ENCODE measurements at regions not wholly inside any gene's neighbourhood (a gene's known extent, or its start where the extent isn't known, plus 50 kb on each side); places are given as distances from the start of the nearest gene placed in this dataset.

GRCh38 chr5:152329207-152329606 lies 75.9 kb downstream of the NMUR2 start:
- H3K27ac Mint-ChIP-seq = no peak overlapping the region

DNA sequence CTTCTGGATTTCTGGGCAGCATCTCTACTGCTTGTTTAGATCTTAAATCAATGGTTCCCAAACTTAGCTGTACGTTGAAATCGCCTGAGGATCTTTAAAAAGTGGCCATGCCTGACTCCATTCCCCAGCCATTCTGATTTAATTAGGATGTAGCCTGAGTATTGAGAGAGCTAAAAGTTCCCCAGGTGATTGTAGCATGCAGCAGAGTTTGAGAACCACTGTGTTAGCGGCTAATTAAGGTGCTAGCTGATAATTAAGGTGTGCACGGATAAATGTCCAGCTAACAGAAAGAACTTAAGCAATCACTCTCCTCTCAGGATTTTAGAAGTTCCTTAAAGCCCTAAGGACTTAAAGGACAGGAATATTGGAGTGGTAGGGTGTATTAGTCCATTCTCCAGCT lies 89.1 kb downstream of the NMUR2 start:
- Histone ChIP-seq H3K27ac (no peak overlapping the region), H3K9me3 (ENCODE audit: low read depth) (no peaks in the 10 kb centered on the region), H3K36me3 (no peaks in the 10 kb centered on the region), H3K79me2 (ENCODE audit: low read depth) (no peaks in the 10 kb centered on the region), H4K20me1 (ENCODE audit: low read depth) (no peaks in the 10 kb centered on the region), H3F3A (ENCODE audit: low read depth) (no peaks in the 10 kb centered on the region), H3K27me3 (no peaks in the 10 kb centered on the region), H2AFZ (replicated peaks) (no peak overlapping the region), H3K4me3 (no peak overlapping the region), H3K9ac (no peak overlapping the region), H3K4me2 (no peak overlapping the region), H3K4me1 (peaks cover 15% of the 10 kb centered on the region)
- no peaks in the 10 kb centered on the region for H3K36me3 Mint-ChIP-seq
- H3K9me3 Mint-ChIP-seq = no peaks in the 10 kb centered on the region
- H3K4me1 Mint-ChIP-seq = peaks cover 9% of the 10 kb centered on the region
- H3K4me3 Mint-ChIP-seq = no peak overlapping the region
- no peak for DNase-seq (ENCODE audit: low spot score)
- H3K27me3 Mint-ChIP-seq (ENCODE audit: insufficient read depth, low read depth) = no peaks in the 10 kb centered on the region
- TF ChIP-seq EZH2 (IDR thresholded peaks at IDR 0.05) (no peak), EZH2phosphoT487 (IDR thresholded peaks at IDR 0.05) (no peak)
- TF ChIP-seq, protein P1, sequence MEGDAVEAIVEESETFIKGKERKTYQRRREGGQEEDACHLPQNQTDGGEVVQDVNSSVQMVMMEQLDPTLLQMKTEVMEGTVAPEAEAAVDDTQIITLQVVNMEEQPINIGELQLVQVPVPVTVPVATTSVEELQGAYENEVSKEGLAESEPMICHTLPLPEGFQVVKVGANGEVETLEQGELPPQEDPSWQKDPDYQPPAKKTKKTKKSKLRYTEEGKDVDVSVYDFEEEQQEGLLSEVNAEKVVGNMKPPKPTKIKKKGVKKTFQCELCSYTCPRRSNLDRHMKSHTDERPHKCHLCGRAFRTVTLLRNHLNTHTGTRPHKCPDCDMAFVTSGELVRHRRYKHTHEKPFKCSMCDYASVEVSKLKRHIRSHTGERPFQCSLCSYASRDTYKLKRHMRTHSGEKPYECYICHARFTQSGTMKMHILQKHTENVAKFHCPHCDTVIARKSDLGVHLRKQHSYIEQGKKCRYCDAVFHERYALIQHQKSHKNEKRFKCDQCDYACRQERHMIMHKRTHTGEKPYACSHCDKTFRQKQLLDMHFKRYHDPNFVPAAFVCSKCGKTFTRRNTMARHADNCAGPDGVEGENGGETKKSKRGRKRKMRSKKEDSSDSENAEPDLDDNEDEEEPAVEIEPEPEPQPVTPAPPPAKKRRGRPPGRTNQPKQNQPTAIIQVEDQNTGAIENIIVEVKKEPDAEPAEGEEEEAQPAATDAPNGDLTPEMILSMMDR (IDR thresholded peaks at IDR 0.05) = no peak
- H3K27ac Mint-ChIP-seq = no peak overlapping the region

More at GRCh38 chr5:152329207-152329606, 75.9 kb downstream of the NMUR2 start:
- Histone ChIP-seq H3K9ac (no peak overlapping the region), H4K20me1 (ENCODE audit: low read depth) (no peaks in the 10 kb centered on the region), H3K27ac (no peak overlapping the region), H3K36me3 (no peaks in the 10 kb centered on the region), H3K4me1 (peaks cover 7% of the 10 kb centered on the region), H3K9me3 (ENCODE audit: low read depth) (no peaks in the 10 kb centered on the region), H3K79me2 (ENCODE audit: low read depth) (no peaks in the 10 kb centered on the region), H3K27me3 (no peaks in the 10 kb centered on the region), H2AFZ (replicated peaks) (no peak overlapping the region), H3F3A (ENCODE audit: low read depth) (no peaks in the 10 kb centered on the region), H3K4me3 (no peak overlapping the region), H3K4me2 (no peak overlapping the region)
- Mint-ChIP-seq H3K9me3 (peaks cover 8% of the 10 kb centered on the region), H3K4me3 (no peak overlapping the region), H3K4me1 (no peaks in the 10 kb centered on the region), H3K36me3 (no peaks in the 10 kb centered on the region), H3K27me3 (ENCODE audit: insufficient read depth, low read depth) (peaks cover 2% of the 10 kb centered on the region)
- TF ChIP-seq EZH2 (IDR thresholded peaks at IDR 0.05) (no peak), EZH2phosphoT487 (IDR thresholded peaks at IDR 0.05) (no peak)
- TF ChIP-seq, protein P1 (IDR thresholded peaks at IDR 0.05) = no peak
- no peak for DNase-seq (ENCODE audit: low spot score)

DNA sequence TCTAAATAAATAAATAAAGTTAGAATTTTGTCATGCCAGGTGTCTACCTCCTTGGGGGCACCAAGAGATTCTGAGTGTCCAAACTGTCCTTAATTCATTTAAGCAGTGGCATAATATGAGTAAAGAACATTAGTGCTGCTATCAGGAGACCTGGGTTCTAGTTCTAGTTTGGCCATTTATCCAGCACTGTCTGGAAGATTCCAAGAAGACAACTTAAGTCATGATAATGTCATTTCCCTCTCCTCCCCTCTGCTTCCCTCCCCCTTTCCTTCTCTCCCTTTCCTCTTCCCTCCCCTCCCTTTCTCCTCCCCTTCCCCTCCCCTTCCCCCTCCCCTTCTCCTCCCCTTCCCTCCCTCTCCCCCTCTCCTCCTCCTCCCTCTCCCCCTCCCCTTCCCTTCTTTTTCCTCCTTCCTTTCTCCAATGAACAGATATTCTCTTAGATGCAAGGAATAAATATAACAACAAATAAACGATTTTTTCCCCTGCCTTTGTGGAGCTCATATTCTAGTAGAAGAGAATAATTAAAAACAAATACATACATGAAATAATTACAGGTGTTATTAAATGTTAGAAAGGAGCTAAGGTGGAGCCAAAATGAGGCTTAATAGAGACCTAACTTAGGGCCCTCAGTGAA lies 90.8 kb downstream of the NMUR2 start:
- Histone ChIP-seq H3K9ac (no peak overlapping the region), H3K27ac (no peak overlapping the region), H3K4me2 (no peak overlapping the region), H3K4me1 (peaks cover 29% of the 10 kb centered on the region), H3K4me3 (no peak overlapping the region), H3K79me2 (ENCODE audit: low read depth) (no peaks in the 10 kb centered on the region), H3F3A (ENCODE audit: low read depth) (peaks cover 8% of the 10 kb centered on the region), H3K9me3 (ENCODE audit: low read depth) (no peaks in the 10 kb centered on the region), H3K36me3 (no peaks in the 10 kb centered on the region), H4K20me1 (ENCODE audit: low read depth) (no peaks in the 10 kb centered on the region), H2AFZ (replicated peaks) (no peak overlapping the region), H3K27me3 (no peaks in the 10 kb centered on the region)
- no peak for DNase-seq (ENCODE audit: low spot score)
- Mint-ChIP-seq H3K36me3 (no peaks in the 10 kb centered on the region), H3K27ac (no peak overlapping the region), H3K4me1 (peaks cover 18% of the 10 kb centered on the region), H3K9me3 (no peaks in the 10 kb centered on the region), H3K27me3 (ENCODE audit: insufficient read depth, low read depth) (no peaks in the 10 kb centered on the region), H3K4me3 (no peak overlapping the region)
- no peak for TF ChIP-seq EZH2 (IDR thresholded peaks at IDR 0.05)
- TF ChIP-seq EZH2phosphoT487 (IDR thresholded peaks at IDR 0.05) = no peak
- TF ChIP-seq, protein P1 (IDR thresholded peaks at IDR 0.05) = no peak
